Stimulated activated CD8-positive, alpha-beta memory T cell treated with anti-CD3 and anti-CD28 coated beads, Interleukin-15, amount 100 ng/mL, for 4 hours (primary cell): ENCODE measurements at regions not wholly inside any gene's neighbourhood (a gene's known extent, or its start where the extent isn't known, plus 50 kb on each side); places are given as distances from the start of the nearest gene placed in this dataset.

Experiments
- DNase-seq, 2 donors: peaks; one replicate each; pipeline ENCODE4 v3.0.0-alpha.2; 2020; ENCODE audit warnings: low read depth in 2 of 2

- DNase-seq = no peak
Observed at GRCh38 chr12:24280056-24280842, 330.8 kb upstream of the SOX5 start.

- DNase-seq = no peak
Observed at GRCh38 chr12:24278832-24279231, 329.4 kb upstream of the SOX5 start.

- no peak for DNase-seq
Observed at GRCh38 chr12:24270965-24271364, 321.5 kb upstream of the SOX5 start.

- DNase-seq = no peak
Observed at GRCh38 chr12:24270464-24270863, 321.0 kb upstream of the SOX5 start.

- DNase-seq = no peak
Observed at GRCh38 chr12:24268663-24269186, 319.3 kb upstream of the SOX5 start.

GRCh38 chr12:24266982-24267381 lies 317.5 kb upstream of the SOX5 start:
- DNase-seq = no peak

GRCh38 chr12:24256684-24257083 lies 307.2 kb upstream of the SOX5 start:
- no peak for DNase-seq

GRCh38 chr12:24255920-24256665 lies 306.6 kb upstream of the SOX5 start:
- no peak for DNase-seq

GRCh38 chr12:24252602-24253001 lies 303.1 kb upstream of the SOX5 start:
- DNase-seq = no peak

GRCh38 chr12:24246934-24247333 lies 297.5 kb upstream of the SOX5 start:
- DNase-seq = no peak

GRCh38 chr12:24246376-24246775 lies 296.9 kb upstream of the SOX5 start:
- no peak for DNase-seq

- DNase-seq = no peak
Observed at GRCh38 chr12:24244801-24245200, 295.3 kb upstream of the SOX5 start.

GRCh38 chr12:24244231-24244630 lies 294.8 kb upstream of the SOX5 start:
- DNase-seq = no peak

GRCh38 chr12:24240707-24241106 lies 291.2 kb upstream of the SOX5 start:
- DNase-seq = no peak

- no peak for DNase-seq
Observed at GRCh38 chr12:24233519-24234246, 284.2 kb upstream of the SOX5 start.

- no peak for DNase-seq
Observed at GRCh38 chr12:24232531-24232930, 283.1 kb upstream of the SOX5 start.

GRCh38 chr12:24231298-24231697 lies 281.8 kb upstream of the SOX5 start:
- no peak for DNase-seq

- DNase-seq = no peak
Observed at GRCh38 chr12:24230061-24230701, 280.7 kb upstream of the SOX5 start.

- no peak for DNase-seq
Observed at GRCh38 chr12:24229031-24229700, 279.7 kb upstream of the SOX5 start.

GRCh38 chr12:24228371-24228770 lies 278.9 kb upstream of the SOX5 start:
- DNase-seq = no peak

GRCh38 chr12:24227551-24227950 lies 278.1 kb upstream of the SOX5 start:
- DNase-seq = no peak
